GM19463 (cell line): ENCODE measurements at regions not wholly inside any gene's neighbourhood (a gene's known extent, or its start where the extent isn't known, plus 50 kb on each side); places are given as distances from the start of the nearest gene placed in this dataset.

Experiments
- ATAC-seq: cut with Tn5 transposase; IDR thresholded peaks from one replicate; pipeline ENCODE4 v1.9.1; 2021; ENCODE audit warnings: mild to moderate bottlenecking, moderate library complexity; ENCODE audit not compliant: unreplicated experiment

- no peak for ATAC-seq
Observed at GRCh38 chr2:18639756-18640453, 50.5 kb upstream of the NT5C1B start.
